BE2C (cell line): ENCODE measurements at regions not wholly inside any gene's neighbourhood (a gene's known extent, or its start where the extent isn't known, plus 50 kb on each side); places are given as distances from the start of the nearest gene placed in this dataset.

Source experiments
- DNase-seq: peaks from one replicate; pipeline ENCODE4 v3.0.0-alpha.2; 2020
- H3K27me3 ChIP-seq: fragments of 250-450 bp; sonication (Bioruptor Pico); 2 replicates; pipeline ENCODE4 v1.5.1; 2020; ENCODE audit warnings: mild to moderate bottlenecking
- H3K36me3 ChIP-seq: fragments of 250-450 bp; sonication (Bioruptor Pico); 2 replicates; pipeline ENCODE4 v1.5.1; 2020; ENCODE audit warnings: mild to moderate bottlenecking
- H3K4me1 ChIP-seq: fragments of 250-450 bp; sonication (Bioruptor Pico); 2 replicates; pipeline ENCODE4 v1.5.1; 2020
- H3K4me3 ChIP-seq: 2 replicates; pipeline ENCODE4 v1.5.1; 2011; ENCODE audit warnings: low read depth, low read length
- H3K9me3 ChIP-seq: fragments of 250-450 bp; sonication (Bioruptor Pico); 2 replicates; pipeline ENCODE4 v1.5.1; 2020
- CTCF ChIP-seq: IDR thresholded peaks from 2 replicates; pipeline ENCODE4 v1.5.1; 2012; ENCODE audit warnings: mild to moderate bottlenecking, low read depth, low read length

DNA sequence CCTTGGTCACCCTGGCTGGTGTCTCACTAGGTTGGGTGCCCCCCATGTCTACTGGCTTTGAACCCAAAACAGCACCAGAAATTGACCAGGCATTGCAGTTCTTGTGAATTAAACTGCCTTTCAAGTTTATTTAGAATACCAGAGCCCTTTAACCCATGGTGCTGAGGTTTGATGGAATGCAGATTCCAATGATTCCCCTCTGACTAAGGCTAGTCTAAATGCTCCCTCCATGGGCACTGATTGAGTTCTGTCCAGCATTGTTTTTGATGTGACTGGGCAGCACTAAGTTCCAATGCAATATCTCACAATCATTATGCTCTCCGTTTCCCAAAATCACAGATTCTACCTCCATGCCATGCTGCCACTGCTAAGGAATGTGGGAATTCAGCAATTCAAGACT, 1047.4 kb upstream of the LRRN3 start:
- Histone ChIP-seq H3K9me3 (no peaks in the 10 kb centered on the region), H3K4me3 (no peak overlapping the region), H3K27me3 (no peaks in the 10 kb centered on the region), H3K4me1 (no peaks in the 10 kb centered on the region), H3K36me3 (no peaks in the 10 kb centered on the region)
- TF ChIP-seq CTCF, result no peak
- no peak for DNase-seq

DNA sequence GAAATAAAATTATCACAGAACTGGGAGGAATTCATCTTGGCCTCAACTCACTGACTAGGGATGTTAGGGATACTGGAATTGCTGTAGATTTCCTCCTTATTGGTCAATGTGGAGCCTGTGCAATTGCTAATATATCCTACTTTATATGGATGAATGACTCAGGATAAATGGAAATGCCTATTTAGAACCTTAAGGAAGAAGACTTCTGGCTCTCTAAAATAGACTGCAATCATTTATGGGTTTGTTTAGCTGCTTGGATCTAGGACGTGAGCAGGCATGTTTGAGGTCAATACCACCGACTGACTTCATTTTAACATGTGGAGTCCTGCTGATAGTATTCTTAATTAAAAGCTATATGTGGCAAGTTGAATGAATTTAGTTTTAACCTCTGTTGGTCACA, 1040.1 kb upstream of the LRRN3 start:
- Histone ChIP-seq H3K4me3 (no peak overlapping the region), H3K36me3 (no peaks in the 10 kb centered on the region), H3K9me3 (no peaks in the 10 kb centered on the region), H3K27me3 (no peaks in the 10 kb centered on the region), H3K4me1 (peaks cover 11% of the 10 kb centered on the region)
- no peak for TF ChIP-seq CTCF
- no peak for DNase-seq

- no peaks in the 10 kb centered on the region for H3K9me3 ChIP-seq
- no peak for DNase-seq
- H3K36me3 ChIP-seq, result no peaks in the 10 kb centered on the region
- no peaks in the 10 kb centered on the region for H3K27me3 ChIP-seq
- TF ChIP-seq CTCF, result no peak
- H3K4me1 ChIP-seq, result peaks cover 11% of the 10 kb centered on the region
- no peak overlapping the region for H3K4me3 ChIP-seq
Measured at GRCh38 chr7:110051372-110051771, 1039.6 kb upstream of the LRRN3 start.

DNA sequence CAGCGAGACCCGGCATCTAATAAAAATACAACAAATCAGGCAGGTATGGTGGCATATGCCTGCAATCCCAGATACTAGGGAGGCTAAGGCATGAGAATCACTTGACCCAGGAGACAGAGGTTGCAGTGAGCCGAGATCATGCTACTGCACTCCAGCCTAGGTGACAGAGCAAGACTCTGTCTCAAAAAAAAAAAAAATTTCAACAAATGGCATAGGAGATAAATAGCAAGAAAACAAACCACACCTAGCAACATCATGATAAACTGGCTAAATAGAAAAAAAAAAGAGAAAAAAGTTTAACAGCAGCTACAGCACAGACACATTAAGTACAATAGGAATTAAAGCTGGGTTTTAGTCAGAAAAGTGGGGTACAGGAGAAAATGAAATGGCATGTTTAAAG, 1034.6 kb upstream of the LRRN3 start:
- Histone ChIP-seq H3K4me3 (no peak overlapping the region), H3K27me3 (no peaks in the 10 kb centered on the region), H3K9me3 (no peaks in the 10 kb centered on the region), H3K4me1 (peaks cover 5% of the 10 kb centered on the region), H3K36me3 (no peaks in the 10 kb centered on the region)
- TF ChIP-seq CTCF, result no peak
- DNase-seq, result no peak

- Histone ChIP-seq H3K4me3 (no peak overlapping the region), H3K27me3 (no peaks in the 10 kb centered on the region), H3K4me1 (no peaks in the 10 kb centered on the region), H3K36me3 (no peaks in the 10 kb centered on the region), H3K9me3 (no peaks in the 10 kb centered on the region)
- TF ChIP-seq CTCF, result no peak
- DNase-seq, result no peak
Measured at GRCh38 chr7:110058401-110058800, 1032.5 kb upstream of the LRRN3 start.

GRCh38 chr7:110061387-110061786, 1029.5 kb upstream of the LRRN3 start:
- Histone ChIP-seq H3K27me3 (no peaks in the 10 kb centered on the region), H3K4me1 (no peaks in the 10 kb centered on the region), H3K9me3 (no peaks in the 10 kb centered on the region), H3K4me3 (no peak overlapping the region), H3K36me3 (no peaks in the 10 kb centered on the region)
- DNase-seq, result no peak
- no peak for TF ChIP-seq CTCF
